22Rv1 (cell line): ENCODE measurements at regions not wholly inside any gene's neighbourhood (a gene's known extent, or its start where the extent isn't known, plus 50 kb on each side); places are given as distances from the start of the nearest gene placed in this dataset.

Experiments used
- ZFX ChIP-seq: fragments of 450-650 bp; IDR thresholded peaks from 2 replicates; pipeline ENCODE4 v1.6.1; 2017; ENCODE audit warnings: antibody characterized with exemption, borderline replicate concordance
- TF ChIP-seq, protein P1 (sequence below): fragments of 450-650 bp; IDR thresholded peaks from 2 replicates; pipeline ENCODE4 v1.5.1; 2017; ENCODE audit warnings: mild to moderate bottlenecking

GRCh38 chr3:154898443-154898842, 181.7 kb upstream of the MME start:
- TF ChIP-seq, protein P1, sequence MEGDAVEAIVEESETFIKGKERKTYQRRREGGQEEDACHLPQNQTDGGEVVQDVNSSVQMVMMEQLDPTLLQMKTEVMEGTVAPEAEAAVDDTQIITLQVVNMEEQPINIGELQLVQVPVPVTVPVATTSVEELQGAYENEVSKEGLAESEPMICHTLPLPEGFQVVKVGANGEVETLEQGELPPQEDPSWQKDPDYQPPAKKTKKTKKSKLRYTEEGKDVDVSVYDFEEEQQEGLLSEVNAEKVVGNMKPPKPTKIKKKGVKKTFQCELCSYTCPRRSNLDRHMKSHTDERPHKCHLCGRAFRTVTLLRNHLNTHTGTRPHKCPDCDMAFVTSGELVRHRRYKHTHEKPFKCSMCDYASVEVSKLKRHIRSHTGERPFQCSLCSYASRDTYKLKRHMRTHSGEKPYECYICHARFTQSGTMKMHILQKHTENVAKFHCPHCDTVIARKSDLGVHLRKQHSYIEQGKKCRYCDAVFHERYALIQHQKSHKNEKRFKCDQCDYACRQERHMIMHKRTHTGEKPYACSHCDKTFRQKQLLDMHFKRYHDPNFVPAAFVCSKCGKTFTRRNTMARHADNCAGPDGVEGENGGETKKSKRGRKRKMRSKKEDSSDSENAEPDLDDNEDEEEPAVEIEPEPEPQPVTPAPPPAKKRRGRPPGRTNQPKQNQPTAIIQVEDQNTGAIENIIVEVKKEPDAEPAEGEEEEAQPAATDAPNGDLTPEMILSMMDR = no peak
- no peak for TF ChIP-seq ZFX
